Activated T-cell treated with anti-CD3 and anti-CD28 coated beads, Interleukin-2, amount 50 U/mL, for 1 hour (primary cell): ENCODE measurements at regions not wholly inside any gene's neighbourhood (a gene's known extent, or its start where the extent isn't known, plus 50 kb on each side); places are given as distances from the start of the nearest gene placed in this dataset.
"Not testable (repeated sequence)": the region's sequence is repeated elsewhere in the genome, so short reads cannot be mapped to it uniquely, and the experiment has no call there.

Experiments used
- DNase-seq: peaks from one replicate; pipeline ENCODE4 v3.0.0-alpha.2; 2020

GRCh38 chr10:25811052-25811685 is 122.9 kb upstream of the MYO3A start:
- DNase-seq = no peak

- no peak for DNase-seq
Measured at GRCh38 chr10:25813511-25813910, 120.5 kb upstream of the MYO3A start.

DNA sequence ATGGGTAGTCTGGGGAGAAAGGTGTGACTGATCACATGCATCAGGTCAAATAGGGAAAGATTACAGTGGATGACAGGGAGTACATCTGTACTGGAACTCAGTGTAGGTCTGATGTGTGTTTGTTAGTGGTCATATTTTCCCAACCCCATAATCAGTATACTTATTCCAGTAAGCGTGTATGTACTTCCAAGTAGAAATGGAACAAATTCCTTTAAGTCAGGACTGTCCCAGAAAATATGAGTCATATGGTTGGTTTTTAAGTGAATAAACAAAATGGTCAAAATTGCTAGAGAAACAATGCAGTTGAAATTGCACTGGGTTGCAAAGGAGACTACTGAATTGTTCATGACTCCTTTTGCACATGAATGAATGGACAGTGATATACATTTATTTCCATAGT is 118.8 kb upstream of the MYO3A start:
- DNase-seq = no peak

GRCh38 chr10:25815999-25816768 is 117.8 kb upstream of the MYO3A start:
- no peak for DNase-seq

DNA sequence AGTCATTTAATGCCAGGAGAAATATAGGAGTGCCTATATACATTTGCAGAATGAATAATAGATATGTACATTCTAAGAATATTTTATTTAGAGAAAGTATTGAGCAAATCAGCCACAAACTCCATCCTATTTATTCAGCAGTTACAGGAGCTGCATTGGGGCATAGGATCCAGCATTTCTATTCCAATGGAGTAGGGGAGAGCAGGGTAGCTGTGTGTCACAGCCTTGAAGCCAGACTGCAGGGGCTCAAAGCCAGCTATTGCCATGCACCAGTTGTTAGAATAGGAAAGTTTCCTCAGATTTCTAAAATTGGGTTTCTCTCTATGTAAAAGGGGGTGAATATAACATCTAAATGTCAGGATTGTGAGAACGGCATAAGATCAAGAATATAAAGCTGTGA is 116.8 kb upstream of the MYO3A start:
- DNase-seq = no peak

DNA sequence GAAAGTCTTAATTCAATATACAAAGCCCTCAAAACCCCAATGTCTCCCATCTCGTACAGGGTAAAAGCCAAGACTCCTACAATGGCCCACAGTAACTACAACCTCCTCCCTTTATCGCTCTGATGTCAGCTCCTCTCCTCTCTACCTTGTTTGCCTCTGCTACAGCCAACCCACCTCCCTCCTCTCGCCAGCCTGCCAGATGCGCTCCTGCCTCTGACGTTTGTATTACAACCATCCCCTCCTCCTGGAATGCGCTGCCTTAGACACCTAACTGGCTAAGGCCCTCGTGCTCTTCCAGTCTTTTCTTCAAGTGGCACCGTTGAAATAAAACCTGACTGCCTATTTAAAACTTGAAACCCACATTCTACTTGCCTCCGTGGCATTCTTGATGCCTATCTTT is 115.3 kb upstream of the MYO3A start:
- no peak for DNase-seq

DNA sequence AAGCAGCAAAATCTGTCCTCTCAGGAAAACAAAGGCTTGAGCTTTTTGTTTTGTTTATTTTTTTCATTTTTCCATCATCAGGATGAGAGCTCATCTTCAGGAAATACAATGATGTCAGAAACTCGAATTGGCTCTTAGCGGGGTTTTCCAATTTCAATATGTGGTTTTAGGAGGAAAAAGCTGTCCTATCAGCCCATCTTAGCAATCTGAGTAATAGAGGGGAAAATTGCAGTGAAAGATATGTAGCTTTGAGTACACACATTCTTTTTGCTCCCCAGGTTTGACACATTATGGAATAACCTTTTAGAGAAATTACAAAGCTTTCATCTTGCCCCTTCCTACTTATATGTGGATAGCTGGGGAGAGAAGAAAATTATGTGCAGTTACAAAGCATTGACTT is 113.6 kb upstream of the MYO3A start:
- DNase-seq = no peak

GRCh38 chr10:25820874-25821273 is 113.2 kb upstream of the MYO3A start:
- DNase-seq = no peak

- DNase-seq = no peak
Measured at GRCh38 chr10:25824050-25824449, 110.0 kb upstream of the MYO3A start.

- DNase-seq = no peak
Measured at GRCh38 chr10:25828475-25828874, 105.6 kb upstream of the MYO3A start.

GRCh38 chr10:25831080-25831479 is 102.9 kb upstream of the MYO3A start:
- no peak for DNase-seq

DNA sequence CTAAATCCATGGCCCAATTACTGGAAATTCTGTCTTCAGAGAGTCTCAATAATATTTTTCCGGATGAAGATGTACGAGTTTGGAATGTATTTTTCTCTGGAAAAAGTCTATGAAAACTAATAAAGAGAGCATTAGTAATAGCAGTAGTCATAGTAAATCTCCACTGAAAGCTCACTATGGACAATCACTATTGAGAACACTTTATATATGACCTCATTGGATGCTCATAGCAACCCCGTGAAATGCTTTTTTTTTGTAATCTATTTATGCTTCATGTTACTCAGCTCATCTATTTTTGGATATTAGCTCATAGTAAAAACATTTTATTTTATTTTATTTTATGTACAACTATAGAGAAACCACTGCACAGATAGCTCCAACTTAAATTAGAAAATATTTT is 94.3 kb upstream of the MYO3A start:
- no peak for DNase-seq

- not testable (repeated sequence) for DNase-seq
Measured at GRCh38 chr10:25840875-25841274, 93.2 kb upstream of the MYO3A start.

DNA sequence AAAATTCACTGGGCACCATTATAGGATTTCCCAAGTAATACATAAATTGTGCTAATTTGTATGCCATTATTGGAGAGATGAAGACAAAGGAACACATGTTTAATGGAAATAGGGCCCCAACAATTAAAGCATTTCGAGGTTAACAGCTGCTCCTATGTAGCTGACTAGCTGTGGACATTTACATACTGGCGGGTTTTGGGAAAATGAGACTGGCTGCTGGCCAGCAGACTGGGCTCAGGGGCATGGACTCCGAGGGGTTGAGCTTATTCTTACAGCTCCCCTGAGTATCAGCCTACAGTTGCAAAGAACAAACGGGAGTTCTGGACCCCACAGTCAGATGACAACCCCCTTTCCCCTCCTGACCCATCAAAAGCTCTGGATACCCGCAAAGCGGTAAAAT is 91.9 kb upstream of the MYO3A start:
- DNase-seq = no peak

DNA sequence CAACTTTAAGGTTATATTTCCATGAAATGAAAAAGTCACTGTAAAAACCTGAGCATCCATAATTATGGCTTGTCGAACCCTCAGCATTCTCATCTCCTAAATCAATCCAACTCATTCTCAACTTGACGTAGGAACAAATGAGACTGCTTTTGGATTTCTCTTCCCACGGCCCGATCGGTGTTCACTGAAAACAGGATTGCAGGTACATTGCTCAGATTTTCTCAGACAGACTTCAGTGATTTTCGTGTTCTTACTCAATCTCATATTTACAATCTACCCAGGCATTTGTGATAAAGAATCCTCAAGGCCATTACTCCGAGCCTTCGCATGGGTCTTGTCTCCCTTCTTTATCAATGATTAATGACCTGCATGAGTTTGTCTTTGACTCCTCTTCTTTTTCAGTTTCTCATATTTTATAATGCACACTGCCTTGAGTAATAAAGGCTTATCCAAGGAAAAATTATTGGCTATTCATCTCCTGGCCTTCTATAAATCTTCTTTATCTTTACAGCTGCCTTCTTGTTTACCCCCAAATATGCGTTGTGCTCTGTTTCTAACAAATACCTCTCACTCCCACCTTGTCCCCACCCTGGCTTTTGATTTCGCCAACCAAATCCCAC is 90.4 kb upstream of the MYO3A start:
- DNase-seq = no peak

DNA sequence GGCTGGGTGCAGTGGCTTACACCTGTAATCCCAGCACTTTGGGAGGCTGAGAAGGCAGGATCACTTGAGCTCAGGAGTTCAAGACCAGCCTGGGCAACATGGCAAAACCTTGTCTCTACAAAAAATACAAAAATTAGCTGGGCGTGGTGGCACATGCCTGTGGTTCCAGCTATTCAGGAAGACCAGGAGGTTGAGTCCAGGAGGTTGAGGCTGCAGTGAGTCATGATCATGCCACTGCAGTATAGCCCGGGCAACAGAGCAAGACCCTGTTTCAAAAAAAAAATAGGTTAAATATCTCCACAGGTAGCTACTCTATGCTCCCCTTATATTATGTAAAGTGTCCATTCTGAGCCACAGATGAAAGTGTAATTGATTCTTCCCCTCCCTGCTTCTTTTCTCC is 89.3 kb upstream of the MYO3A start:
- not testable (repeated sequence) for DNase-seq

- DNase-seq = no peak
Measured at GRCh38 chr10:25849268-25849667, 84.8 kb upstream of the MYO3A start.

GRCh38 chr10:25849988-25850387 is 84.0 kb upstream of the MYO3A start:
- no peak for DNase-seq

- DNase-seq = no peak
Measured at GRCh38 chr10:25851548-25851947, 82.5 kb upstream of the MYO3A start.

GRCh38 chr10:25852364-25852941 is 81.6 kb upstream of the MYO3A start:
- DNase-seq = no peak

DNA sequence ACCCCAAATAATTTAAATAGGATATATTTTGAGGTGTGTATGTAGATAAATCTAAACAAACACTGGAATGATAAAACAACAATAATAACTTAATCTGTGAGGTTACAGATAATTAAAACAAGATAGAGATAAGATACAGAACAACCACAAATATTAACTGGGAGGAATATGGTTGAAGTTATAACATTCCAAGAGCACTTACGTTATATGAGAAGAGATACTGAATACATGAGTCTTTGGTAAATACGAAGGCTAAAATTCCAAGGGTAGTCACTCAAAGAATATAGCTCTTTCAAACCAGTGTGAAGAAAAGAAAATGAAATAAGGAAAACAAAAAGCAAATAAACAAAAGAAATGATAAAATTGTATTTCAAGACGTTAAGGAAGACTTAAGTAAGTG is 76.0 kb upstream of the MYO3A start:
- DNase-seq = no peak

DNA sequence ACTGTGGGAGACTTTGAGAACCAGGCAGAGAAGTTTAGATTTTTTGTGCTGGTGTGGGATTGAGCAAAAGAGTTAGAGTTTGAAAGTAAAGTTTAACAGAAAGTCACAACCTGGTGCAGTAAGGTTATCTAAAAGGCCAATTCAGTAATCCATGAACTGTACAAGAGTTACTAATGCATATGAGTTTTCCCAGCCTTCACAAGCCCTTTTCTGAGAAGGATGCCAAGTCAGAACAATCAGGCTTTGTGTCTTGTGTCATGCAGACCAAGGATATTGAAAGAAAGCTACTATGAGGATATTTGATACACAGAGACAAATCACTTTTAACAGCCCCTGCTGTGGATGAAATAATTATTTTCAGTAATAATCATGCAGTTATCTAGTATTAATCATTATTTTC is 68.8 kb upstream of the MYO3A start:
- no peak for DNase-seq

GRCh38 chr10:25867321-25867720 is 66.7 kb upstream of the MYO3A start:
- DNase-seq = no peak

GRCh38 chr10:25869067-25869591 is 64.9 kb upstream of the MYO3A start:
- DNase-seq = no peak
